G401.6 (cell line): ENCODE measurements at regions not wholly inside any gene's neighbourhood (a gene's known extent, or its start where the extent isn't known, plus 50 kb on each side); places are given as distances from the start of the nearest gene placed in this dataset.
"Not testable (repeated sequence)": the region's sequence is repeated elsewhere in the genome, so short reads cannot be mapped to it uniquely, and the experiment has no call there.

Experiments used
- FAIRE-seq: peaks from 2 replicates; lab custom pipeline; 2012; peaks lifted over from hg19 to GRCh38; lab: Jason Lieb, UNC

DNA sequence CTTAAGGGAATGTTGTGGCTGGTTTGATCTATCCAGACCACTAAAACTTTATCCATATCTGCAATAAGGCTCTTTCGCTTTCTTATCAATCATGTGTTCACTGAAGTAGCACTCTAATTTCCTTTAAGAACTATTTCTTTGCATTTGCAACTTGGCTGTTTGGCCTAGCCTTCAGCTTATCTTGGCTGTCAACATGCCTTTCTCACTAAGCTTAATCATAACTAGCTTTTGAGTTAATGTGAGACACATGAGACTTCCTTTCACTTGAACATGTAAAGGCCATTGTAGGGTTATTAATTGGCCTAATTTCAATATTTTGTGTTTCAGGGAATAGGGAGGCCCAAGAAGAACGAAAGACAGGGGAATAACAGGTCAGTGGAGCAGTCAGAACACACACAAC is 124.7 kb downstream of the TNFSF18 start:
- FAIRE-seq, result no peak

DNA sequence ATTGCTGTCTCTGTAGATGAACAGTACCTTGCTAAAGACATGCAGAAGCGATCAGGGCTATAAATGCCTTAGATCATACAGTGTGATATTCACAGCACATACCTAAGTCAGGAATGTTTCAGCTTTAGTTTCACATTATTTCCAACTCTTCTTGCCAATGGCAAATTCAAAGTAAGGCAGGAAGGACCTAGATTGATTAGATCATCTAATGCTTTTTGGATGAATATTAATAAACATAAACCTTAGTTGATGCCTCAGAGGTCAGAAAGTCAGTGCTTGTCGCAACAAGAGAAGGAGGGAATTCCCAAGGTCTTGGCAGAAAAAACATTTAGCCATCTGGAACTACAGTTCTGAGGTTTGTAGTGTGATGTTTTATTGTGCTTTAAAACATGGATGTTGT is 122.3 kb downstream of the TNFSF18 start:
- no peak for FAIRE-seq

DNA sequence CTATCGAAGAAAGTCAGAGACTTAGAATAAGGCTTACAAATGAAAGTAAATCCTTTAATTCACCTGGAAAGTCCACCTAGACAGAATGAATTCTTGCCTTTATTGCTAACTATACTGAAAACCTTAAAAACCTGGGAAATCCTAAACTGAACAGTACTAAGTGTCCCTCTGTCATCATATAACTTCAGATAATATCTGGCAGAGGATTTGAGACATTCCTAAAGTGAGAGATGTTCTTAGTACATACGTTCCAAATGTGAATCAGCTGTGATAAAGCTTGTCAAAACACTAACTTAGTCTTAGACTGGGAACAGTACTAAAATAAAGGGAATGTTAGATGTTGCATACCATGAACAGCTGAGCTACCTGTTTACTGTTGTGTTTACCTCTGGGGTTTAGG is 121.7 kb downstream of the TNFSF18 start:
- FAIRE-seq, result no peak

DNA sequence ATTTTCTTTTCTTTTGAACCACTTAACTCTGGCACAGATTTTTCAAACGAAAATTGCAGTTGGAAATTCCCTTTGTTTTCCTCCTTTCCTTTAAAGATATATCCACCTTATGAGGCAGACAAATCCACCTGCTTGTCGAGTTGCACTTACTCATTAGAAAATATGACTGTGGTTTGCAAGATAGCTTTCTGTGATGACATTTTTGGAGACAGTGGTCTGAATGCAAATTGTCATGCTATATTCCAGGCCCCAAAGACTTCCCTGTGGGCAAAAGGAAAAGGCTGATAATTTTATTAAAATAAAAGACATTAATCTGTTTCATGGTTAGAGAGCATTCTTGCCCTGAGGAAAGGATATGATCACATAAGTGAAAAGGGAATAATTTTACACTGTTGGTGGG is 120.6 kb downstream of the TNFSF18 start:
- no peak for FAIRE-seq

DNA sequence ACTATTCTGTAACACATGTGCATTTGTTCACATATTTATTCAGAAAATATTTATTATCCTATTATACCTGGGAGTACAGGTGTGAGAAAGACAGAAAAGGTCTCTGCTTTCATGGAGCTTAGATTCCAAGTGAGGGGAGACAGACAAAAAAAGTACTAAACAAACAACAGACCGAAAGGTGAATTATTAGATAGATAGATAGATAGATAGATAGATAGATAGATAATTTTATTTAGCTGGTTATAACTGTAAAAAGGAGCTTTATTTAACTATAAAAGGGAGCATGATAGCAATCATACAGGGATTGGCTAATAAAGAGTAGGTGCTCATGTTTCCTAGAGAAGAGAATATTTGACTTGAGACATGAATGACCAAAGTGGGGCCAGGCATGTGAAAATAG is 119.4 kb downstream of the TNFSF18 start:
- FAIRE-seq, result no peak

DNA sequence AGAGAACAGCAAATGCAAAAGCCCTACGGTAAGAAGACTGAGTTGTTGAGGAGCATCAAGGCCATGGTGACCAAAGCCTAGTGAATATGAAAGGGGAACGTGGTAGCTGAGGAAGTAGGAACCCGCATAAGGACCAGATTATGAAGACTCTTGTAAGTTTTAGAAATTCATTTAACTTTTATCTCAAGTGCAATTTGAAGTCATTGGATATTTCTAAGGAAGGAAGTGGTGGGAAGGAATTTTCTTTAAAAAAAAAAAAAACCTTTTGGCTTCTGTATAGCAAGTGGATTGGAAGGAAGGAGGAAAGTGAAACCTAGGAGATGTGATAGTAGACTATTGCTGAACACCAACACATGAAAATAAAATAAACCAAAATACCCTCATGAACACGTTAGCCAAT is 119.0 kb downstream of the TNFSF18 start:
- FAIRE-seq, result no peak

DNA sequence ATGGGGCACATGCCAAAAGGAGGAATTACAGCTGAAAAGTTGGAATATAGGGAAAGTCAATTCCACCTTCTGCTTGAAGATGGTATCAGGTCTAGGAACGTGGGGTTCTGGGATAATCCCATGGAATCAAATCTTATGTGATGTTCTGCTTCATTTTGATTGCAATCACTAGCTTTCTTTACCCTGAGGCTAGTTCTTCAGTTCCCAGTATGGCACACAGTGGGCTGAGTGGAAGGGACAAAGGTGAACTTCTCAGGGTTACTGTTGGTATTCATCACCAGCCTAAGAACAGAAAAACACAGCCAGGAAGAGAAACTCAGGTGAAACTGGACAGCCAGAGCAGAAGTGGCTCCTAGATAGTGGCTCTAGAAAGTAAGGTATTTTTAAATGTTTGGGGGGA is 117.8 kb downstream of the TNFSF18 start:
- no peak for FAIRE-seq

DNA sequence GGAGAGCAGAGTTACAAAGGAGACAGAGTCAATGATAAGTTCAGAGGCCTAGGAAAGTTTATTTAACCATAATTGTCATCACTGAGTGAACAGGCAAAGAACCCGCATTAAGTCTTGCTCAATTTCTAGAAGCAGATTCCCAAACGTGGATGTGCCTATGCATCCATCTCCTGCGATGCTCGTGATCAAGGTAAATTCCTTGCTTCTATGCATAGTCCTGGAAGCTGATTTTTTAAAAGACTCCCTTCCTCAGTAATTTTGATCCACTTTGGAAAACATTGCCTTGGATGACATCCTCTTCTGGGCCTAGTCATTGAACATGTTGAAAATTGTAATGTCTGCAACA is 116.4 kb downstream of the TNFSF18 start:
- no peak for FAIRE-seq

DNA sequence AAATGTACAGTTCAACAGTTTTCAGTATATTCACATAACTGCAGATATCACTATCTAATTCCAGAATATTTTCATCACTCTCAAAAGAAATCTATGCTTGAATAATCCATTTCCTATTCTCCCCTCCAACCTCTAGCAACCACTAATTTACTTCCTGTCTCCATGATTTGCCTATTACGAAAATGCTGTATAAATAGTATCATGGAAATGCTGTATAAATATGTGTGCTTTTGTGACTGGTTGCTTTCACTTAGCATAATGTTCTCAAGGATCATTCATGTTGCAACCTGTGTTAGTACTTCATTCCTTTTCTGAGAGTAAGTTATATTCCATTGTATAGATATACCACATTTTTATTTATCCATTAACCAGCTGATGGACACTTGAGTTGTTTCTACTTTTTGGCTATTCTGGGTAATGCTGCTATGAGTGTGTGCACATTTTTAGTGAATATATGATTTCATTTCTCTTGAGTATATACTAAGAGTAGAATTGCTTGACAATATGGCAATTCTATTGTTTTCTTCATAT is 115.6 kb downstream of the TNFSF18 start:
- FAIRE-seq, result no peak

DNA sequence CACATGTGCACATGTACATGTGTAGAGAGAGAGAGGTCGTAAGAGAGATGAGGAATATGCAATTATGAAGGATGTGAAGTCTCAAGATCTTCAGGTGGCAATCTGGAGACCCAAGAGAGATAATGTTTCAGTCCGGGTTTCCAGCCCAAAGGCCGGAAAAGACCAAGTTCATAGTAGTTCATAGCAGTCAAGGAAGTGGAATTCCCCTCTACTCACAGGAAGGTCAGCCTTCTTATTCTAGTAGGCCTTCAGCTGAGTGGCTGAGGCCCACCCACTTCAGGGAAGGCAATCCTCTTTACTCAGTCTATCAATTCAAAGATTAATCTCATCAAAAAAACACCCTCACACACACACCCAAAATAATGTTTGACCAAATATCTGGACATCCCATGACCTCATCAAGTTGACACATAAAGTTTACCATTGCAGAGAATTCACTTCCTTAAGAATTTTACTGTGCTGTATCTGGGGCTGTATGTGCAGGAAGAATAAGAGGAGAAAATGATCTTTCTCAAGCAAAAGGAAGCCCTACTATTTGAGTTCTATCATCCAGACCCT is 114.6 kb downstream of the TNFSF18 start:
- FAIRE-seq, result no peak

DNA sequence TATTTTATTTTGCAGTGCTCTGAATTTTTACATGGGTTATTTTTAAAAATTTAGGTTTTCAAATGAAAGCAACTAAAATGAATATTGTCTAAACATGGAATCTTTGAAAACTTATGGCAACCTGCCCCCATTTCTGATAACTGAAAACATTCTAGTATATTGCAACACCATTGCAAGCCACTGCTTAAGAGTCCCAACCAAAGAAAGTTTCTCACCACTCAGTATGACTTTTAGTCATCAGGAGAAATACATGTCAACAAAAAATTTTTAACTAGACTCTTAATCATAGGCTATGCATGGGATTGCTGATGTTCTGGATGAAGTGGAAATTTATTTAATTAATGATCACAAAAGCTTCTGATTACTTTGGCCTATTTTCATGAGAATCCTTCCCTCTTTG is 112.1 kb downstream of the TNFSF18 start:
- FAIRE-seq, result no peak

DNA sequence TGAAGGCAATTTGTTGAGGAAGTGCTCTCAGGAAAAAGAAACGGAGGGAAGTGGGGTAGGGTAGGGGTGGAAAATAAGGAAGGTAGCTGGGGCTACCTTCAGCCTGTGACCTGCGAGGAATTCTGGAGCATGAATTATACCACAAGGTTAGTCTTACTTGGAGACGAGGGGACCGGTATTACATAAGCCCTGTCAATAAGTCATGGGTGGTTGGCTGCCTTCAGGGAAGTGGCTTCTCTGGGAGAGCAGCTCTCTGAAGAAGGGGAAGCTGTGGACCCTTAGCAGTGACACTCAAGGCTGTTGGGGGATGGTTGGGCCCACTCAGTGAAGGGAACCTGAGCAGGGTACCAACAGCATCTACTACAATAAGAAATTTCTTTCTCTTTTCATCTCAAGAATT is 111.3 kb downstream of the TNFSF18 start:
- FAIRE-seq, result no peak

DNA sequence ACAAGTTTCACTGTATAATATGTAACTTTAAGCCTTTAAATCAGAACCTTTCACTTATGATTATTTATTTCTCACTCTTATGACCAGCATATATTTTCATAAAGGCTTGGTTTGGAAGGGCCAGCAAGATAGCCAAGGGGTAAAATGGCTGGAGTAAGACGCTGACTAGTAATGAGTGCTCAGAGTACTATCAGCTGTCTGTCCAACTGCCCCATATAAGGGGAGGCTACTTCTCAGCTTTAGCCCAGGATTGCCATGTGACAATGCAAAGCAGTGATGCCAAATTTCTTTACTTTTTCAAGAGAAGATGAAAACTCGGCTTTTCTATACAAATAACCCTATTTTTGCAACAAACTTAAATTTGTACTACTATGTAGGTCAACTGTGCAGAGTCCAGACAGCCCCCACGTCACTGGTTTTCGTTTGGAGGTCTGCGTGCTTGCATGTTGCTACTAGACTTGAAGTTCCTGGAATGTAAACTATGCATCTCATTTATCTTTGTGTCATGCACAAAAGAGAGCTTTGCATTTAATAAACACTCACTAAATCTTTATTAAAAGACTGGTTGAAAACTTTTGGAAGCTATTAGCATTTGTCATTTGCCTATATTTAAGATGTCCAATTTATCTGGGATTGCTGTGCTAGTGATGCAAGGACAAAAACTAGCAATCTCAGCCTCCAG is 110.4 kb downstream of the TNFSF18 start:
- no peak for FAIRE-seq

DNA sequence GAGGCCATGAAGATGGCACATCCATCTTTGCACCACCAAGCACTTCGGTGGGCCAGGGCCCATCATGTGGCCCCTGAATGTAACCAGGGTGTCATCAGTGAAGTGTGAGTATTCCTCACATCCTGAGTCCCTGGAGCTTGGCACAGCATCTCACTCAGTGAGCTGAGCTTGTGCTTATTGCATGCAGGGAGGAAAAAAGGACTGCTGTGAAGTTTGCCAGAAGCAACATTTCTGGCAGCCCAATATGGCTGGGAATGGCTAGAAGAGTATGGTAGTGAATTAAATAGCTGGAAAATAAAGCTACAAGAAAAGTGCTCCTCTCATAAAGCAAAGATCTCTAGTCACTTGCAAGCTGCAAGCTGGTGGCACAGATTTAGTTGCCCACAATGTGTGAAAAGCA is 109.3 kb downstream of the TNFSF18 start:
- FAIRE-seq, result no peak

DNA sequence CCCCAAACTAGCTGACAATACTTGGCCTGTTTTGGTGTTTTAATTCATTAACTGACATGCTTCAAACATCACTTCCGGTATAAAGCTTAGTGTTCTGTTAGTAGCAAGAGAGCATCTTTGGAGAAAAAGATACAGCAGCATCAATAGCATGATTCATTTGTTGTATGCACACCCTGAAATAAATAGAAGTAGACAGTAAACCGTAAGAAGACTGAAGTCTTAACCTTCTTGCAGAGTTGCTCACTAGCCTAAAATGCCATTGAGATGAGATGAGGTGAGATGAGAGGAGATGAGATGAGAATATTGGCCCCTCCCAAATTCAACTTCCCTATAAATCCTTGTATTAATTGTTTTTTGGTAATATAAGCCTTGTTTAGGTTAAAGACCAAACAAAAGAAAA is 108.8 kb downstream of the TNFSF18 start:
- FAIRE-seq, result no peak

DNA sequence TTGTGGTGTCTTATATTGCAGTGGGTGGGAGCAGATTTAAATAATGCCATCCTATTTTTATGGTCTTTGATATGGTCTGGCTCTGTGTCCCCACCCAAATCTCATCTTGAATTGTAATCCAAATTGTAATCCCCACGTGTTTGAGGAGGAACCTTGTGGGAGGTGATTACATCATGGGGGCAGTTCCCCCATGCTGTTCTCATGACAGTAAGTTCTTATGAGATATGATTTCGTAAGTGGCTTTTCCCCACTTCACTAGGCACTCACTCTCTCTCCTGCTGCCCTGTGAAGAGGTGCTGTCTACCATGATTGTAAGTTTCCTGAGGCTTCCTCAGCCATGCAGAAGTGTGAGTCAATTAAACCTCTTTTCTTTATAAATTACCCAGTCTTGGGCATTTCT is 107.6 kb downstream of the TNFSF18 start:
- FAIRE-seq, result not testable (repeated sequence)

DNA sequence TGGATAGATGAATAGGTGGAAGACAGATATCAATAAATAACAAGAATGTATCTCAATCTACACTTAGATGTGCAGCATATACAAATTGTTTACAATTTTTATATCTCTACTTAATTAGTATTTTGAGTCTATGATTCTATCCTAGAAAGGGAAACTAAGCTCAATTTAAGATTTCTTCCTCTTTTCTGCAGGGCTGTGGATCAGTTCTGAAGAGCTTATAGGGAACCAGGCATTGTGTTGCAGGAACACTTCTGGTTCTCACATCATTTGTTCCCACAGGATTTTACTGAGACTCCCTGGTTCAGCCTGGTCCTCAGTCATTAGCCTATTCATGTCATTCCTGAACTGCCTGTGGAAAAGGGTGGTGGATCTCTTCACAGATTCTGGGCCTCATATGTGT is 105.8 kb downstream of the TNFSF18 start:
- FAIRE-seq, result no peak

DNA sequence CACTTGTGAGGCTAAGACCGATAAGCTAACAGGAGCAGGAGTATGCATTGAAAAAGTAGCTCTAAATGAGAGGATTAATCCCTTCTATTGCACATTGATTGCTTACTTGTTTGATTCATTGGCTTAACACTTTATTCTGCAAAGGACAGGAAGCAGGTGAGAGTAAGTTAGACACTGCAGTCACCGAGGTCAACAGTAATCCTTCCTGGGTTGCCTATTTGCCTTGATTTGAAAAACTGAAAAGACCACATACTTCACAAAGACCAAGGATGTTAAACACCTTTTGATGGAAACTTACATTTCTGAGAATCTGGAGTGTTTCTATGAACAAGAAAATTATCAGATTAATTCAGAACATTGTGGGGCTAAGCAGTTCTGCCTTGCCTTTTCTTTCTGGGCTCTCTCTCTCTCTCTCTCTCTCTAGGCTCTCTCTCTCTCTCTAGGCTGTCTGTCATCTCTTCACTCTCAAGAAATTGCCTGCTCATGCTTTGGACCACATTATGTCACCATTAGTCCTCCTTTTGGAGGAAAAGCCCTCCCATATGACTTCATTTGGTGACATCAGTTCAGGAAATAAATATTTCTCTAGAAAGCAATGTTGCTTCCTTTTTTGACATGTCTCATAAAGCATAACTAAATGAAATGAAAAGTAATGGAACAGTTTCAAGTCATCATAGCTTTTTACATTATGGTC is 103.8 kb downstream of the TNFSF18 start:
- no peak for FAIRE-seq

DNA sequence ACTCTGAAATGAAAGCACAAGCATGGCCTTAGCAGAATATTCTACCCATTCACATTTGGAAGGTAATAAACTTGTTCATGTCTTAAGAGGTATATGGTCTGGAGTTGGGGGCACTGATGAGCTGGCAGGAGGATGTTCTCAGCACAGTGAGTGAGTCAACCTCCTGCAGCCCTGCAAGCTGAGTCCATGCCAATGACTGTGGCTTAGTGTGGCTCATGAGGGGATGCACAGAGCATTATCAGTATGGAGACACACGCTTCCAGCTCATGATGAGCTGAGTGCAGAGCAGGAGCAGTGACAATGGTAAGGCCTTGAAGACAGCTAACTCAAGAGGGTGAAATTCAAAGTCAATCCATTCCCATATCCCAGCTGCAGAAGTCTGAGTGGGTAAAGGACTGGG is 102.3 kb downstream of the TNFSF18 start:
- no peak for FAIRE-seq

DNA sequence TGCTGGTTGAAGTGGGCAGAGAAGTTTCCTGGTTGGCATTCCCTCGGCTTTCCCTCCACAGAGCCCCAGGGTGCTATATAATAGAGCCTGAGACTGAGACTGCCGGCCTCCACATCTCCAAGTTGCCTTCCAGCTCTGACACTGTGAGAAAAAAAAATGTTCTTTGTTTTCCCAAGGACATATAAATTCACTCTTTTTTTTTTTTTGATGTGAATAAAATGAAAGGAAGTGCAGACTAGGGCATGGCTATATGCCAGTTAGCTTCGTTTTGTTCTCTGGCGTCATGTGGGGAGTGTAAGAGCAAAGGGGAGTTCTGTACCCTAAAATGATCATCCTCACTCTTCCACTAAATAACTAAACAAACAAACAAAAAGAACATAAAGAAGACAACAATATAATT is 101.6 kb downstream of the TNFSF18 start:
- no peak for FAIRE-seq

DNA sequence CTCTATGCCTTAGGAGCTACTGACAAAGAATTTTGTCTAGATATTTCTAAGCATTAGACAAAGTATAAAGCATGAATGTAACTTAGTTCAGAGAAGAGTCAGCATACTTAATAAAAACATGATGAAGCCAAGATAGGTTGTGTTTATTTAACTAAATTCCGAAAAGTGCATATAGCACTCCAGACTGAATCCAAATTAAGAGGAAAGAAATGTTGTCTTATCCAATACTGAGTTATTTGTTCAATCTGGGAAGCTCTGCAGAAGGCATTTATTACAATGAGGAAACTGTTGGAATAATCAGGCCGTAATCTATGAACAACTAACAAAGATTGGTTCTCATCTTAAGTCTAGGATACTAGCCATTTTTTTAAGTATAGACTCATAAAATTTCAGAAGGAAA is 100.2 kb downstream of the TNFSF18 start:
- FAIRE-seq, result no peak

DNA sequence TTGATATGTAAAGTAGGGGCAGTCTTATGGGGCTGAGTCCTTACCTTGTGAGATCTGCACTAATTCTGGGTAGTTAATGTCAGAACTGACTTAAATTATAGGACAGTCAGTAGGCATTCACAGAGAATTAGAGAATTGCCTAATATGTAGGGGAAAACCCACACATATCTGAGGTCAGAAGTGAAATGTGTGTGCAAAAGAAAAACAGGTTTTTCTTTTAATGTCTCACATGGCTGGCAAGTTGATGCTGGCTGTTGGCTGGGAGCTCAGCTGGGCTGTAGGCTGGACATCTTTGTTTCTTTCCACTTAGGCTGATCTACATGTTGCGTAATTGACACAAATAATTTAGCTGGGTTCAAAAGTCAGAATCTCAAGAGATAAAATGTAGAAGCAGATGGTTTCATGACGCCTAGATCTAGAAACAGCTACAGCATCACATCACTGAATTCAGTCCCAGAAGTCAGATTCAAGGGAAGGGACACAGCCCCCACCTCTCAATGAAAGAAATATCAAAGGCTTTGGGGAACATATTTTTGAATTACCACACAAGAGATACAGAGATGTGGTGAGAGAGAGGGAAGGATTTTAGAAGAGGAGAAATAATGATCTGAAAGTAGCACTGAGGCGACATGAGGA is 98.9 kb downstream of the TNFSF18 start:
- FAIRE-seq, result no peak

DNA sequence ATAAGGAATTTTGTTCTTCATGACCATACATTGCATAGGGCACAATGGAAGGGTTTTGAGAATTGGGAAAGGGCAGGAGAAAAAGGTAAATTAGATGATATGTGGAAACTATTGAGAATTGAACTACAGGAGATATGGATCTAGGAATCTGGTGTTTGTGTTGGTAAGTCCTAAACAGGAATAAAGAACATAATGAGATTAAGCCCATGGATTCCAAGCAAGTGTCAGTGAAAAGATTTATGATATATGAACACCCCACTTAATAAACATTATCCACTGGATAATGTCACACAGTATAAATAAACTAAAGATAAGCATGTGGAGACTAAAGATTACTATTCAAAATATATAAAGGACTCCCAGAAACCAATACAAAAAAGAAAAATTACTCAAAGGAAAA is 98.2 kb downstream of the TNFSF18 start:
- no peak for FAIRE-seq
